AG04450 (cell line): ENCODE measurements at regions not wholly inside any gene's neighbourhood (a gene's known extent, or its start where the extent isn't known, plus 50 kb on each side); places are given as distances from the start of the nearest gene placed in this dataset.

ENCODE experiments used
- CTCF ChIA-PET: fragments of 300-600, 350-600 bp; formaldehyde crosslinking; extraction: SDS; loops from one replicate; lab custom pipeline; 2022; ENCODE audit warnings: antibody characterized with exemption, inconsistent platforms; lab: Charles Lee
- POLR2A ChIA-PET: fragments of 350-600 bp; formaldehyde crosslinking; extraction: SDS; loops from one replicate; lab custom pipeline; 2021; ENCODE audit warnings: antibody characterized with exemption, inconsistent platforms; lab: Yijun Ruan, JAX
- DNase-seq: peaks from one replicate; pipeline ENCODE4 v3.0.0-alpha.2; 2011; ENCODE audit warnings: low read depth, low spot score
- H3K27ac ChIP-seq: one replicate; pipeline ENCODE4 v1.5.1; 2012; ENCODE audit warnings: low read depth, low read length, control low read depth
- H3K27me3 ChIP-seq: one replicate; pipeline ENCODE4 v1.6.0; 2012; ENCODE audit warnings: low read length; ENCODE audit not compliant: control insufficient read depth, insufficient read depth
- H3K4me3 ChIP-seq: 2 replicates; pipeline ENCODE4 v1.5.1; 2011; ENCODE audit warnings: mild to moderate bottlenecking, low read depth, low read length, control low read depth
- H3K9me3 ChIP-seq: 2 replicates; pipeline ENCODE4 v1.5.1; 2012; ENCODE audit warnings: low read length; ENCODE audit not compliant: control insufficient read depth, insufficient read depth
- CTCF ChIP-seq: IDR thresholded peaks from 2 replicates; pipeline ENCODE4 v1.5.1; 2011; ENCODE audit warnings: low read depth, low read length, control low read depth, inconsistent platforms

- H3K9me3 ChIP-seq = no peaks in the 10 kb centered on the region
- no peak for TF ChIP-seq CTCF
- no peaks in the 10 kb centered on the region for H3K27me3 ChIP-seq
- DNase-seq = no peak
- ChIA-PET CTCF (no interaction called here), POLR2A (no interaction called here)
- H3K27ac ChIP-seq = no peak overlapping the region
- no peak overlapping the region for H3K4me3 ChIP-seq
Measured at GRCh38 chr2:65724752-65725151, 292.4 kb upstream of the SPRED2 start.

GRCh38 chr2:65724336-65724735 is 291.9 kb upstream of the SPRED2 start:
- CTCF ChIA-PET = no interaction called here

GRCh38 chr2:65722028-65722778 is 289.8 kb upstream of the SPRED2 start:
- Histone ChIP-seq H3K4me3 (no peak overlapping the region), H3K9me3 (no peaks in the 10 kb centered on the region), H3K27me3 (no peaks in the 10 kb centered on the region), H3K27ac (no peak overlapping the region)
- 0 out of 2 replicates have a peak, but pooled peaks have one; percentile 17 for TF ChIP-seq CTCF
- DNase-seq = no peak
- ChIA-PET CTCF (interaction anchor here (1.6 kb wide), 1 partner anchor 79 kb away, joined by 5 read pairs; no protein-coding TSS in a partner anchor), POLR2A (no interaction called here)

More at GRCh38 chr2:65724336-65724735, 291.9 kb upstream of the SPRED2 start:
- H3K4me3 ChIP-seq = no peak overlapping the region
- H3K27me3 ChIP-seq = no peaks in the 10 kb centered on the region
- POLR2A ChIA-PET = no interaction called here
- DNase-seq = no peak
- H3K27ac ChIP-seq = no peak overlapping the region
- TF ChIP-seq CTCF = no peak
- no peaks in the 10 kb centered on the region for H3K9me3 ChIP-seq

GRCh38 chr2:65716698-65717097 is 284.3 kb upstream of the SPRED2 start:
- peaks cover 5% of the 10 kb centered on the region for H3K27me3 ChIP-seq
- ChIA-PET POLR2A (no interaction called here), CTCF (interaction anchor here (0.7 to 1.2 kb wide), 2 partner anchors 61 to 76 kb away, joined by 3 to 6 read pairs; no protein-coding TSS in a partner anchor)
- no peaks in the 10 kb centered on the region for H3K9me3 ChIP-seq
- no peak overlapping the region for H3K27ac ChIP-seq
- no peak overlapping the region for H3K4me3 ChIP-seq
- DNase-seq = no peak
- no peak for TF ChIP-seq CTCF

- CTCF ChIA-PET = interaction anchor here (0.7 kb wide), 1 partner anchor 75 kb away, joined by 3 read pairs; no protein-coding TSS in a partner anchor
- H3K27ac ChIP-seq = no peak overlapping the region
- DNase-seq = no peak
- H3K4me3 ChIP-seq = no peak overlapping the region
- no peak for TF ChIP-seq CTCF
- POLR2A ChIA-PET = no interaction called here
- peaks cover 8% of the 10 kb centered on the region for H3K27me3 ChIP-seq
- H3K9me3 ChIP-seq = no peaks in the 10 kb centered on the region
Measured at GRCh38 chr2:65715323-65715722, 282.9 kb upstream of the SPRED2 start.
